Chondrocyte (in vitro differentiated cells): ENCODE measurements at regions not wholly inside any gene's neighbourhood (a gene's known extent, or its start where the extent isn't known, plus 50 kb on each side); places are given as distances from the start of the nearest gene placed in this dataset.

Source experiments
- DNase-seq: peaks from one replicate; pipeline ENCODE4 v3.0.0; 2021; ENCODE audit warnings: mixed read lengths, low spot score
- H3K27ac Mint-ChIP-seq: one replicate; pipeline ENCODE4 v1.8.0; 2021; ENCODE audit warnings: mild to moderate bottlenecking, moderate library complexity, mixed read lengths; ENCODE audit not compliant: unreplicated experiment
- H3K27me3 Mint-ChIP-seq: 2 replicates; pipeline ENCODE4 v1.8.0; 2021; ENCODE audit warnings: low read depth, mixed read lengths
- H3K36me3 Mint-ChIP-seq: 2 replicates; pipeline ENCODE4 v1.8.0; 2021; ENCODE audit warnings: low read depth, mixed read lengths
- H3K4me1 Mint-ChIP-seq: 2 replicates; pipeline ENCODE4 v1.8.0; 2021; ENCODE audit warnings: low read depth, mild to moderate bottlenecking, mixed read lengths
- H3K4me3 Mint-ChIP-seq: one replicate; pipeline ENCODE4 v1.8.0; 2021; ENCODE audit warnings: mild to moderate bottlenecking, moderate library complexity, mixed read lengths; ENCODE audit not compliant: unreplicated experiment
- H3K9me3 Mint-ChIP-seq: 2 replicates; pipeline ENCODE4 v1.8.0; 2021; ENCODE audit warnings: low read depth, mixed read lengths
- CTCF ChIP-seq: fragments of 200-600 bp; sonication (generic); IDR thresholded peaks from 2 replicates; pipeline ENCODE4 v1.5.0; 2021; ENCODE audit warnings: antibody characterized with exemption, mild to moderate bottlenecking, moderate library complexity

- TF ChIP-seq CTCF, result no peak
- H3K27ac Mint-ChIP-seq, result peak overlapping the region; percentile 81
- peaks cover 4% of the 10 kb centered on the region for H3K27me3 Mint-ChIP-seq
- H3K36me3 Mint-ChIP-seq, result no peaks in the 10 kb centered on the region
- H3K4me3 Mint-ChIP-seq, result no peak overlapping the region
- peaks cover 13% of the 10 kb centered on the region for H3K4me1 Mint-ChIP-seq
- no peak for DNase-seq
- H3K9me3 Mint-ChIP-seq, result peaks cover 9% of the 10 kb centered on the region
These were observed 1202.3 kb downstream of the BCL11B start for GRCh38 chr14:98069712-98070171.

- Mint-ChIP-seq H3K36me3 (no peaks in the 10 kb centered on the region), H3K4me1 (peaks cover 13% of the 10 kb centered on the region), H3K9me3 (peaks cover 9% of the 10 kb centered on the region), H3K4me3 (no peak overlapping the region), H3K27me3 (peaks cover 4% of the 10 kb centered on the region), H3K27ac (no peak overlapping the region)
- TF ChIP-seq CTCF, result no peak
- DNase-seq, result no peak
These were observed 1201.5 kb downstream of the BCL11B start for GRCh38 chr14:98070536-98070935.

- Mint-ChIP-seq H3K36me3 (no peaks in the 10 kb centered on the region), H3K27ac (no peak overlapping the region), H3K27me3 (no peaks in the 10 kb centered on the region), H3K4me3 (no peak overlapping the region), H3K9me3 (peaks cover 9% of the 10 kb centered on the region), H3K4me1 (peaks cover 13% of the 10 kb centered on the region)
- no peak for DNase-seq
- TF ChIP-seq CTCF, result no peak
These were observed 1197.9 kb downstream of the BCL11B start for GRCh38 chr14:98074111-98074510.

GRCh38 chr14:98077176-98077575, 1194.8 kb downstream of the BCL11B start:
- H3K27ac Mint-ChIP-seq, result no peak overlapping the region
- H3K4me3 Mint-ChIP-seq, result no peak overlapping the region
- H3K27me3 Mint-ChIP-seq, result peaks cover 10% of the 10 kb centered on the region
- DNase-seq, result no peak
- TF ChIP-seq CTCF, result no peak
- H3K36me3 Mint-ChIP-seq, result no peaks in the 10 kb centered on the region
- H3K9me3 Mint-ChIP-seq, result peaks cover 3% of the 10 kb centered on the region
- no peaks in the 10 kb centered on the region for H3K4me1 Mint-ChIP-seq

- no peak for DNase-seq
- Mint-ChIP-seq H3K4me1 (no peaks in the 10 kb centered on the region), H3K27me3 (peaks cover 10% of the 10 kb centered on the region), H3K9me3 (peaks cover 9% of the 10 kb centered on the region), H3K27ac (no peak overlapping the region), H3K36me3 (no peaks in the 10 kb centered on the region), H3K4me3 (no peak overlapping the region)
- TF ChIP-seq CTCF, result no peak
These were observed 1189.2 kb downstream of the BCL11B start for GRCh38 chr14:98082833-98083232.
